ENCODE measurements at regions not wholly inside any gene's neighbourhood (a gene's known extent, or its start where the extent isn't known, plus 50 kb on each side); places are given as distances from the start of the nearest gene placed in this dataset.
"Not testable (repeated sequence)": the region's sequence is repeated elsewhere in the genome, so short reads cannot be mapped to it uniquely, and the experiment has no call there.

GRCh38 chr1:229018674-229019295 is 252.1 kb upstream of the RAB4A start:
- H3K4me1 ChIP-seq (ENCODE audit: insufficient read depth) = peaks cover 5% of the 10 kb centered on the region
- H3K4me3 ChIP-seq = no peak overlapping the region
- H3K9me3 ChIP-seq = no peaks in the 10 kb centered on the region
- H3K36me3 ChIP-seq = no peaks in the 10 kb centered on the region
- 96 to 100% (median 99%) methylated on average over 2 of the region's 2 CpGs for whole genome bisulfite sequencing, 3 donors
- intact Hi-C loops (cut with DNase I) = no loop called here
- no peaks in the 10 kb centered on the region for H3K27me3 ChIP-seq
- no peak overlapping the region for H3K27ac ChIP-seq
- TF ChIP-seq EP300 (IDR thresholded peaks at IDR 0.05) (no peak), POLR2A (IDR thresholded peaks at IDR 0.05) (no peak), CTCF (IDR thresholded peaks at IDR 0.05) (no peak)
- no peak for DNase-seq

GRCh38 chr1:229019663-229020271 is 251.1 kb upstream of the RAB4A start:
- no peak for DNase-seq
- Histone ChIP-seq H3K4me1 (ENCODE audit: insufficient read depth) (peaks cover 3% of the 10 kb centered on the region), H3K27ac (no peak overlapping the region), H3K36me3 (no peaks in the 10 kb centered on the region), H3K9me3 (no peaks in the 10 kb centered on the region), H3K27me3 (no peaks in the 10 kb centered on the region), H3K4me3 (no peak overlapping the region)
- TF ChIP-seq POLR2A (IDR thresholded peaks at IDR 0.05) (no peak), CTCF (IDR thresholded peaks at IDR 0.05) (no peak), EP300 (IDR thresholded peaks at IDR 0.05) (no peak)
- 77 to 81% (median 78%) methylated on average over 8 of the region's 8 CpGs for WGBS, 3 donors
- intact Hi-C loops (cut with DNase I) = no loop called here

- H3K36me3 ChIP-seq; H3K4me3 ChIP-seq; H3K4me1 ChIP-seq (ENCODE audit: insufficient read depth); H3K27me3 ChIP-seq; H3K9me3 ChIP-seq; intact Hi-C loops (cut with DNase I); DNase-seq; H3K27ac ChIP-seq: not testable (repeated sequence)
- WGBS, 3 donors = 87 to 100% (median 88%) methylated on average over 1 of the region's 1 CpG
These were observed 249.9 kb upstream of the RAB4A start for GRCh38 chr1:229021034-229021433.

GRCh38 chr1:229022595-229023333 is 248.1 kb upstream of the RAB4A start:
- Histone ChIP-seq H3K36me3 (no peaks in the 10 kb centered on the region), H3K9me3 (no peaks in the 10 kb centered on the region), H3K27ac (no peak overlapping the region), H3K27me3 (no peaks in the 10 kb centered on the region), H3K4me1 (ENCODE audit: insufficient read depth) (no peaks in the 10 kb centered on the region), H3K4me3 (no peak overlapping the region)
- WGBS, 3 donors = 87 to 93% (median 89%) methylated on average over 8 of the region's 8 CpGs
- intact Hi-C loops (cut with DNase I) = no loop called here
- TF ChIP-seq CTCF (IDR thresholded peaks at IDR 0.05) (no peak), EP300 (IDR thresholded peaks at IDR 0.05) (no peak), POLR2A (IDR thresholded peaks at IDR 0.05) (no peak)
- DNase-seq = no peak

Data from ovary (tissue), 7 donors.